Posterior cingulate gyrus (tissue), 11 donors: ENCODE measurements at regions not wholly inside any gene's neighbourhood (a gene's known extent, or its start where the extent isn't known, plus 50 kb on each side); places are given as distances from the start of the nearest gene placed in this dataset.
A peak's percentile ranks its signal among the peaks of the same experiment; 100 is the strongest.

ENCODE experiments used
- DNase-seq, 10 donors: peaks; one replicate each; pipeline versions ENCODE4 v3.0.0 to v3.0.0-alpha.2; 2020 to 2021; ENCODE audit warnings: mixed read lengths in 3 of 10
- intact Hi-C: fragments of 100-400 bp; cut with DNase I; formaldehyde crosslinking; loops from one replicate; pipeline ENCODE4 v1.15.1; 2023

DNA sequence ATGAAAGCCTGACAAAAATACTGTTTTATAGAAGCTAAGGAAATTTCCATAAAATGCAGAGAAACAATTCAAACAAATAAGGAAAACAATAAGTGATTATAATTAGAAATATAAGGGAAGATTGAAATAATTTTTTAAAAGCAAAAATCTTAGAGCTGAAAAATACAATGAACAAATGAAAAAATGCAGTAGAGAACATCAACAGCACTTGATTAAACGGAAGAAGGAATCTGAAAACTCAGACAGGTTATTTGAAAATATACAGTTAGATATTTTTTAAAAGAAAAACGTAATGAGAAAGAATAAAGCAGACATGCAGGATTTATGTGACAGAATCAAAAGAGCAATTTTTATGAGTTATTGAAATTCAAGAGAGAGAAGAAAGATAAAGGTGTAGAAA, 279.1 kb upstream of the MAGI2 start:
- intact Hi-C loops = no loop called here
- DNase-seq = no peak

- intact Hi-C loops = no loop called here
- no peak for DNase-seq
These were observed 277.5 kb upstream of the MAGI2 start for GRCh38 chr7:79730971-79731370.

DNA sequence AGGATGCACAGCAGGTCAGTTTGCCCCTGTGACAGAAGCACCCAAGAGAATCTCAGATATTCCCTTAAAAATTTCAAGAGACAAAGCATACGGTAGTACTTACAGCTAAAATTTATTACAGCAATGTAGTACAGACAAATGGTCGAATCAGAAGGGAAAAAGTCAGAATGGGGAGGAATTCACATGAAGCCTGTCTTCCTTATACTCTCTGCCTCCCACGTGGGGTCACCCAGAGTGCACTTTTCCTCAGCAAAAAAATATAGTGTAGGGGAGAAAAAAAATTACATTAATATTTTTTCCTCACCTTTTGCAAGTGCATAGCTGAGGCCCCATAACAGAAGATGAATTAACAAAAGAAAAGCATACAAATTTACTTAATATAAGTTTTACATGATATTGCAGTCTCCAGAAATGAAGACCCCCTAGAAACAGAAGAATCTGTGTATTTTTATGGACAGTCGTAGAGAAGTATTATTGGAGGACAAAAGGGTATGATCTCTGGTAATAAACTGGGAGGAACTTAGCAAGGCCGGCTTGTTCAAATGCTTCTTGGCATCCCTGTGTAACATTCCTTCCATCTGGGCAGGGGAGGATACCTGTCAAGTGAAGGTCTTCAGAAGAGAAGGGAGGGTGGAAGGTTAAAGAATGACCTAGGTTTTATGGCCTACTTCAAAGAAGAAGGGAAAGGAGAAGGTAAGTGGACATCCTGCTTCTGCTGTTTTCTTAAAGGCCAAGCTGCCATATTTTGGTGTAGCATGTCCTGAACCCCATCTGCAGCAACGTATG, 270.6 kb upstream of the MAGI2 start:
- no peak for DNase-seq
- intact Hi-C loops = no loop called here

- intact Hi-C loops = no loop called here
- no peak for DNase-seq
These were observed 268.8 kb upstream of the MAGI2 start for GRCh38 chr7:79722217-79722616.

DNA sequence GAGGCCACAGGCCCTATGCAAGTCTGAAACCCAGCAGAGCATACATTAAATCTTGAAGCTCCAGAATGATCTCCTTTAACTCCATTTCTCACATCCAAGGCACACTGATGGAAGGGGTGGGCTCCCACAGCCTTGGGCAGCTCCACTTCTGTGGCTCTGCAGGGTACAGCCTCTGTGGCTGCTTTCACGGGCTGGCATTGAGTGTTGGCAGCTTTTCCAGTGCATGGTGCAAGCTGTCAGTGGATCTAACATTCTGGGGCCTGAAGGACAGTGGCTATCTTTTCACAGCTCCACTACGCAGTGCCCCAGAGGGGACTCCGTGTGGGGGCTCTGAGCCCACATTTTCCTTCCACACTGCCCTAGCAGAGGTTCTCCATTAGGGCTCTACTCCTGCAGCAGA, 265.7 kb upstream of the MAGI2 start:
- intact Hi-C loops = no loop called here
- DNase-seq = peak in 2 of 10 donors; percentile 28 to 56

GRCh38 chr7:79716329-79716728, 262.9 kb upstream of the MAGI2 start:
- DNase-seq = no peak
- intact Hi-C loops = no loop called here

- DNase-seq = no peak
- intact Hi-C loops = no loop called here
These were observed 260.6 kb upstream of the MAGI2 start for GRCh38 chr7:79714081-79714480.

GRCh38 chr7:79713276-79713675, 259.8 kb upstream of the MAGI2 start:
- DNase-seq = no peak
- intact Hi-C loops = no loop called here

DNA sequence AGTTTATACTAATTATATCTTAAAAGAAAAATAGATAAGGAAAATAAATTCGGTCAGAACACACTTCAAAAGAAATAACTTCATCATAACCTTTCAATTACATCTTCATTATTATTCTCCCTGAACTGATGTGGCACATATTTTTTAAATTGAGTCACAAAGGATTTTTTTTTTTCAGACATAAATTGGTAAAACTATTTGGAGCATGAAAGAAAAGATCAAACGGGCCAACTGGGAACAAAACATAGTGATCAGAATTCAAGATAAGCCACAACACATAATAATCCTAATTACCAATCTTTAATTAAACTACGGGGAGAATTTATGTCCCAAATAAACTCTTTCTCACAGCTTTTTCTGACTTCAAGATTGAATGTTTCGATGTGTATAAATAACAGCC, 258.2 kb upstream of the MAGI2 start:
- intact Hi-C loops = no loop called here
- no peak for DNase-seq

GRCh38 chr7:79709574-79710409, 256.3 kb upstream of the MAGI2 start:
- no peak for DNase-seq
- intact Hi-C loops = no loop called here

DNA sequence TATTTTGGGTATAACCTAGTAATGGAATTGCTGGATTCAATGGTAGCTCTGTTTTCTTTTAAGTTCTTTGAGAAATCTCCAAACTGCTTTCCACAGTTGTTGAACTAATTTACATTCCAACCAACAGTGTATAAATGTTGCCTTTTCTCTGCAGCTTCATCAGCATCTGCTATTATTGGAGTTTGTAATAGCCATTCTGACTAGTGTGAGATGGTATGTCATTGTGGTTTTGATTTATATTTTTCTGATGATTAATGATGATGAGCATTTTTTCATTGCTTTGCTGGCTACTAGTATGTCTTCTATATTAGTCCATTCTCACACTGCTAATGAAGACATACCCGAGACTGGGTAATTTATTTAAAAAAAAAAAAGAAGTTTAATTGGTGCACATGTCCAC, 248.6 kb upstream of the MAGI2 start:
- intact Hi-C loops = no loop called here
- DNase-seq = no peak

- intact Hi-C loops = no loop called here
- DNase-seq = no peak
These were observed 238.5 kb upstream of the MAGI2 start for GRCh38 chr7:79692015-79692414.

GRCh38 chr7:79691074-79691473, 237.6 kb upstream of the MAGI2 start:
- intact Hi-C loops = no loop called here

DNA sequence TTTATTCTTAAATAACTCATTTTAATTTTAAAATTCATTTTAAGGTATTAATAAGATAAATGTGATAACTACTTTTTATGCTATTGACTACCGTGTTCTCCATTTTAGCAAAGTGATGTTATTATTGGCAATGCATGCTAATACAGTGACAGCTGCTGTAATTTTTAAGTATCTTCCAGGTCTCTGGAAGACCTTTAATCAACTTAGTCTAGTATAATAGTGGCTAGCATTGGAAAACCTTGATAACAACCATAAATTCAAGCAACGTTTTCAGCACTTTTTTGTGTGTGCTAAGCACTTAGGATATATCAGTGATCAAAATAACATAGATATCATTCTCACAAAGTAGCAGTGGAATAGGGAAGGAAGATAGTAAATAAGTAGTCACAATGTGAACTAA, 230.9 kb upstream of the MAGI2 start:
- no peak for DNase-seq
- intact Hi-C loops = no loop called here

More at GRCh38 chr7:79691074-79691473, 237.6 kb upstream of the MAGI2 start:
- DNase-seq = no peak

- intact Hi-C loops = no loop called here
- no peak for DNase-seq
These were observed 230.4 kb upstream of the MAGI2 start for GRCh38 chr7:79683916-79684315.

DNA sequence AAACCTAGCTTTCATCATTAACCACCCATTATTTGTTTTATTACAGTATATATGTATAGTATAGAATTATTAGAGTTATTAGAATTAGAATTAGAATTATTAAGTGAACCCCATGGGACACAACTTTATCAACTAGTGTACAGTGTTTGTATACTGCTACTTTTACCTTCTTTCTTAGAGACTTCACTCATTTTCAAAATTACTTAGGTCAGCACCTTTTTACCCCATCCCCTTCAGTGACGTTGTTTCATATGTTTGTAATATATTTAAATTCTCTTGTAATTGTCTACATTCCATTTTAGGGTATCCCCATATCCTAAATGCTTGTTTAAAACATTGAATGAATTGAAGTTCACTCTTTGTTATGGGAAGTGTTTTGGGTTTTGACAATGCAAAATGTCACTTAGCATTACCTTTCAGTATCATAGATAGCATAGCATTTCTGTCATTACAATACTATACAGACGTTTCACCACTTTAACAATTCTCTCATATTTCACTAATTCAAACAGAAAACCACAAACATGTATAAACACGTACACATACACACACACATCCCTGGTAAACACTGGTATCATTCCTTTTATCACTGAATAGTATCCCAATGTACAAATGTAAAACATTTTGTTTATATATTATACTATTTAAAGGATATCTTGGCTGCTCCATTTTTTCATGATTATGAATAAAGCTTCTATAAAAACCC, 229.9 kb upstream of the MAGI2 start:
- DNase-seq = no peak
- intact Hi-C loops = no loop called here

GRCh38 chr7:79681454-79681853, 228.0 kb upstream of the MAGI2 start:
- DNase-seq = no peak
- intact Hi-C loops = no loop called here

DNA sequence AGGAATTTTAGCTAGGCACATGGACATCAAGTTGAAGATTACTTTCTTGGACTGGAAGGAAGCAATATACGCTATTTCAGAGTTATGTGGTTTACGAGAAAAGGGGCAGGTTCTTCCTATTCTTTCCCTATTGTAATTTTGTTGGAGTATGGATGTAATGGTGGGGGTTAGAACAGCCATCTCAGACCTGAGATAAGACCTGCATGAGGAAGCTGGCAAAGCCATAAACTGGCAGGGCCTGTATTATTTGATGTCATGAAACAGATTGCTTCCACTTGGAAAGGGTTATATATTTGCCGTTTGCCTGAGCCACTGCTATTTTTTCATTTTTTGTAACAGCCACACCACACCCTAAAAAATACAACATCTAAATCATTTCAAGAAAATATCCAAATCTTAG, 220.5 kb upstream of the MAGI2 start:
- DNase-seq = no peak
- intact Hi-C loops = no loop called here

DNA sequence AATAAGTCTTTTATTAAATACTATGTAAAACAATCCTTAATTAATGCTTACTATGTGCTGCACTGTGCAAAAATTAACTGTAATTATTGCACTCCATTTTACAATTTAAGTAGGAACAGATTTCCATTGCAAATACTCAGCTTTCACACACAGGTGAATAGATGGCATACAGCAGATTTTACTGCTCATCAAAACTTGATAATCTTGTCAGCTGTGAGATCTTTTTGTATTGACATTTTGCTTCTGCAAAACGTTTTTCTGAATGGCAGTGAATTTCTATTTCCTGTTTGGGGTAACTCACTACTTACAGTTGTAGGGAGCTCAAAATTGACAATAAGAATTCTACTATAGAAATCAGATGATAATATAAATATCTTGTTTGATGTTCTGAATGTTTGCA, 220.0 kb upstream of the MAGI2 start:
- DNase-seq = no peak
- intact Hi-C loops = no loop called here

DNA sequence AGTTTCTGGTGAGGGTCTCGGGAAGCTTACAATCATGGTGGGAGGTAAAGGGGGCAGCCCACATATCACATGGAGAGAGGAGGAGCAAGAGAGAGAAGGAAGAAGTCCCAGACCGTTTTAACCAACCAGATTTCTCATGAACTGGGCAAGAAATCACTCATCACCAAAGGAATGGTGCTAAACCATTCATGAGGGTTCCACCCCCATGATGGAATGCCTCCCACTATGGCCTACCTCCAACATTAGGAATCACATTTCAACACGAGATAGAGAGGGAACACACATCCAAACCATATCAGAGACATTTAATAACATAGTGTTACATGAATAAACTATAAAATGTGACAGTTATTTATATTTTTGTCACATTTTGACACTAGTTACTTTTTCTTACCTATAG, 214.8 kb upstream of the MAGI2 start:
- DNase-seq = no peak
- intact Hi-C loops = no loop called here

DNA sequence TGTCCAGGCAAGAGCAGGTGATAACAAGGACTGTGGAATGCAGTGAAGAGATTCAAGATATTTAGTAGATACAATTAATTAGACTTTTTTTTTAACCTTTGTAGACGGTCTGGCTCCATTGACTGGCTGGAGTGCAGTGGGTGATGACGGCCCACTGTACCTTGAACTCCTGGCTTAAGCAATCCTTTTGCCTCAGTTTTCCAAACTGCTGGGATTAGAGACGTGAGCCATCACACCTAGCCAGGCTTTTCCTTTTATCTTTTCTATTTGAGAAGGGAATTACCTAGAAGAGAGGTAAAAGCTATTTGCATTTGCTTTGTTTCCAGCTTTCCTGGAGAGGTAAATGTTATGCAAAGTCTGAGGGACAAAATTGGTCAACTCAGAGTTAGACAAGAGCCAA, 213.0 kb upstream of the MAGI2 start:
- DNase-seq = no peak
- intact Hi-C loops = no loop called here
